ENCODE measurements at regions not wholly inside any gene's neighbourhood (a gene's known extent, or its start where the extent isn't known, plus 50 kb on each side); places are given as distances from the start of the nearest gene placed in this dataset.

DNA sequence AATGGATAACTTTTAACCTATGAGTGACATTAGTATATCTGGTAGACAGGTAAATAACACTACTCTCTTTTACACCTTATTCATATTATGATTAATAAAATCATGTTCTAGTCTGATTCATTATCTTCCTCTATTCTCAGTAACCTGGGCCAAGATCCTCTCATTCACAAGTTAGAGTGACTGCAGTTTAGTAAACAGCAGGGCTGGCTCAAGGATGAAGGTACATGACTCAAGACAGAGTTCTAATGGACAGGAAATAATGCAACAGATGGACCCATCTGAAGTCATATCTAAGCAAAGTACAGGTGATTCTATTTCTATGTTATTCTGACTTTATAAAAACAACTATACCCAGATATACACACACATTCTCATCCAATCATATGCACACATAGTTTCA, 582.5 kb upstream of the CDH18 start:
- TF ChIP-seq POLR2A (IDR thresholded peaks at IDR 0.05; ENCODE audit: low read length), result no peak
- no peak for TF ChIP-seq GATA1 (IDR thresholded peaks at IDR 0.05; ENCODE audit: low read depth, low read length)
